Mesothelial cell of epicardium (in vitro differentiated cells): ENCODE measurements at regions not wholly inside any gene's neighbourhood (a gene's known extent, or its start where the extent isn't known, plus 50 kb on each side); places are given as distances from the start of the nearest gene placed in this dataset.

Experiments used
- DNase-seq, 2 experiments: peaks; one replicate each; pipeline ENCODE4 v3.0.0; 2021; ENCODE audit warnings: low spot score in 2 of 2; ENCODE audit not compliant: unreplicated experiment in 2 of 2
- H3K27ac Mint-ChIP-seq: 2 replicates; pipeline ENCODE4 v1.8.0; 2021; ENCODE audit warnings: mixed read lengths
- H3K27me3 Mint-ChIP-seq: 2 replicates; pipeline ENCODE4 v1.8.0; 2021; ENCODE audit warnings: low read depth, mixed read lengths
- H3K36me3 Mint-ChIP-seq: 2 replicates; pipeline ENCODE4 v1.8.0; 2021; ENCODE audit warnings: mixed read lengths
- H3K4me1 Mint-ChIP-seq: 2 replicates; pipeline ENCODE4 v1.8.0; 2021; ENCODE audit warnings: mixed read lengths
- H3K4me3 Mint-ChIP-seq: 2 replicates; pipeline ENCODE4 v1.8.0; 2021; ENCODE audit warnings: mild to moderate bottlenecking, moderate library complexity, mixed read lengths
- H3K9me3 Mint-ChIP-seq: 2 replicates; pipeline ENCODE4 v1.8.0; 2021; ENCODE audit warnings: mixed read lengths
- TF ChIP-seq, protein P1 (sequence below): fragments of 200-600 bp; sonication (generic); IDR thresholded peaks from one replicate; pipeline ENCODE4 v1.5.0; 2021; ENCODE audit warnings: antibody characterized with exemption; ENCODE audit not compliant: unreplicated experiment

DNA sequence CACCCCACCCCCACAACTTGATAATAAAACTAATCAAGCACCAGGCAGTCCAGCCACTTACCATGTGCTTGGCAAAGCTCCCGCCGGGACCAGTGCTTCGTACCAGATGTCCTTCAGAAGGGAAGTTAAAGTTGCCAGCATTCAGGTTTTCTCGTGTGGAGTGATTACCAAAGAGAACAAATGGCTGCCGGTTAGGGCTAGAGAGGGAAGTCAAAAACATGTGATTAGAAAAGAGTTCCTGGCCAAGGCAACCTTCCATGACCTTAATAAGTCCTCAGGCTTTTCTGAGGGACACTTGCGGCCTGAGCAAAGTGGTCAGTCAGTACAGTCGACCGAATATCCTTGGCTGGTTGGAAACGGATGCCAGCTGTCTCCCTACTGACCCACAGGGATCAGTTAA lies 67.0 kb downstream of the DNAAF9 start:
- no peaks in the 10 kb centered on the region for H3K4me1 Mint-ChIP-seq
- no peak overlapping the region for H3K4me3 Mint-ChIP-seq
- H3K36me3 Mint-ChIP-seq: peaks cover 44% of the 10 kb centered on the region
- peaks cover 4% of the 10 kb centered on the region for H3K9me3 Mint-ChIP-seq
- no peaks in the 10 kb centered on the region for H3K27me3 Mint-ChIP-seq
- no peak for DNase-seq
- no peak overlapping the region for H3K27ac Mint-ChIP-seq
- TF ChIP-seq, protein P1, sequence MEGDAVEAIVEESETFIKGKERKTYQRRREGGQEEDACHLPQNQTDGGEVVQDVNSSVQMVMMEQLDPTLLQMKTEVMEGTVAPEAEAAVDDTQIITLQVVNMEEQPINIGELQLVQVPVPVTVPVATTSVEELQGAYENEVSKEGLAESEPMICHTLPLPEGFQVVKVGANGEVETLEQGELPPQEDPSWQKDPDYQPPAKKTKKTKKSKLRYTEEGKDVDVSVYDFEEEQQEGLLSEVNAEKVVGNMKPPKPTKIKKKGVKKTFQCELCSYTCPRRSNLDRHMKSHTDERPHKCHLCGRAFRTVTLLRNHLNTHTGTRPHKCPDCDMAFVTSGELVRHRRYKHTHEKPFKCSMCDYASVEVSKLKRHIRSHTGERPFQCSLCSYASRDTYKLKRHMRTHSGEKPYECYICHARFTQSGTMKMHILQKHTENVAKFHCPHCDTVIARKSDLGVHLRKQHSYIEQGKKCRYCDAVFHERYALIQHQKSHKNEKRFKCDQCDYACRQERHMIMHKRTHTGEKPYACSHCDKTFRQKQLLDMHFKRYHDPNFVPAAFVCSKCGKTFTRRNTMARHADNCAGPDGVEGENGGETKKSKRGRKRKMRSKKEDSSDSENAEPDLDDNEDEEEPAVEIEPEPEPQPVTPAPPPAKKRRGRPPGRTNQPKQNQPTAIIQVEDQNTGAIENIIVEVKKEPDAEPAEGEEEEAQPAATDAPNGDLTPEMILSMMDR: no peak

DNA sequence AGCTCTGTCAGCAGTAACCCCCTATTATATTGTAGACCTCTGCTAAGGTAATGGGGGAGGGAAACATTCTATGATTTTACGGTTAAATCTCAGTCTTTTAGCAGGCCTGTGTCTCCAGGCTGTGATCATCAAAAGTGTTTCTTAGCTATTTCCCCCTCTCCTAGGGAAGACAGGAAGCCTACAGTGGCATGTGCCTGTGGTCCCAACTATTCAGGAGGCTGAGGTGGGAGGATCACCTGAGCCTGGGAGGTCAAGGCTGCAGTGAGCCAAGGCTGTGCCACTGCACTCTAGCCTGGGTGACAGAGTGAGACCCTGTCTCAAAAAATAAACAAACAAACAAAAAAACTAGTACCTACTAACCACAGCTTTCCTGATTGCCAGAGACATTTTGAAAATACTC lies 67.9 kb downstream of the DNAAF9 start:
- H3K36me3 Mint-ChIP-seq: peaks cover 48% of the 10 kb centered on the region
- H3K27ac Mint-ChIP-seq: no peak overlapping the region
- peaks cover 10% of the 10 kb centered on the region for H3K9me3 Mint-ChIP-seq
- no peaks in the 10 kb centered on the region for H3K27me3 Mint-ChIP-seq
- H3K4me1 Mint-ChIP-seq: no peaks in the 10 kb centered on the region
- DNase-seq: no peak
- TF ChIP-seq, protein P1: no peak
- no peak overlapping the region for H3K4me3 Mint-ChIP-seq

DNA sequence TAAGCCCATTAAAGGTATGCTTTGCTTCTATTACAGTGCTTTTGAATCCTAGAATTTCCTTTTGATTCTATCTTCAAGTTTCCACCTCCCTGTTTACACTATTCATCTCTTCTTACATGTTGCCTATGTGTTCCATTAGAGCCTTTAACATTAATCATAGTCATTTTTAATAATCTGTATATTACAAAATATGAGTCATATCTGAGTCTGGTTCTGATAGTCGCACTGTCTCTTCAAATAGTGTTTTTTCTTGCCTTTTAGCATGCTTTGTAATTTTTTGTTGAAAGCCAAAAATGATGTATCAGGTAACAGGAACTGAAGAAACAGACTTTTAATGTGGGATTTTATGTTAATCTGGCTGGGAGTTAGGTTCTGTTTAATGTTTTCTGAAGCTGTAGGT lies 68.4 kb downstream of the DNAAF9 start:
- Mint-ChIP-seq H3K4me3 (no peak overlapping the region), H3K27me3 (no peaks in the 10 kb centered on the region), H3K9me3 (peaks cover 13% of the 10 kb centered on the region), H3K36me3 (peaks cover 53% of the 10 kb centered on the region), H3K4me1 (no peaks in the 10 kb centered on the region), H3K27ac (peak overlapping the region; percentile 26)
- TF ChIP-seq, protein P1: no peak
- DNase-seq: no peak

DNA sequence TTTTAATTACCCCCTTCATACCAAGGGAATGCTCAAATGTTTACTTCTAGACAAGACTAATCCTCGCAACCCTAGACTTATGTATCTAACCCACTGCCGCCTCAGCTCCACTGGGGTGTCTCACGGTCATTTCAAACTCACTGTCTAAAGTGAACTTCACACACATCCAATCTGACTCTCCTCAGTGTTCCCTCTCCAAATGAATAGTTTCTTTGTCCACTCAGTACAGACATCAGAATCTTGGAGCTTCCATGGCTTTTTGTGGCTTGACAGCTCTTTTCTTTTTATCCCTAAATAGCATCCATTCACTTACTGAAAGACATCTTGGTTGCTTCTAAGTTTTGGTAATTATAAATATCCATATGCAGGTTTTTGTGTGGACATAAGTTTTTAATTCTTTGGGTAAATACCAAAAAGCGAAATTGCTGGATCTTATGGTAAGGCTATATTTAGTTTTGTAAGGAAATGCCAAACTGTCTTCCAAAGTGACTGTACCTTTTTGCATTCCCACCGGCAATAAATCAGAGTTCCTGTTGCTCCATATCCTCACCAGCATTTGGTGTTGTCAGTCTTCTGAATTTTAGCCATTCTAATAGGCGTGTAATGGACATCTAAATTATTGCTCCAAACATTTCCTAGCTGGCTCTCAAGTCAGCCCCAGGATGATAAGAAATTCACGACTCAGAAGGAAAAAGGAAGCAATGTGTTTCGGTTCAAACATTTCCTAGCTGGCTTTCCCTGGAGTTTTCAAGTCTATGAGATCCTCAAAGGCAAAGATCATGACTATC lies 73.1 kb downstream of the DNAAF9 start:
- no peak for DNase-seq
- Mint-ChIP-seq H3K9me3 (peaks cover 13% of the 10 kb centered on the region), H3K4me3 (no peak overlapping the region), H3K27me3 (no peaks in the 10 kb centered on the region), H3K27ac (no peak overlapping the region), H3K36me3 (peaks cover 53% of the 10 kb centered on the region), H3K4me1 (no peaks in the 10 kb centered on the region)
- TF ChIP-seq, protein P1: no peak

DNA sequence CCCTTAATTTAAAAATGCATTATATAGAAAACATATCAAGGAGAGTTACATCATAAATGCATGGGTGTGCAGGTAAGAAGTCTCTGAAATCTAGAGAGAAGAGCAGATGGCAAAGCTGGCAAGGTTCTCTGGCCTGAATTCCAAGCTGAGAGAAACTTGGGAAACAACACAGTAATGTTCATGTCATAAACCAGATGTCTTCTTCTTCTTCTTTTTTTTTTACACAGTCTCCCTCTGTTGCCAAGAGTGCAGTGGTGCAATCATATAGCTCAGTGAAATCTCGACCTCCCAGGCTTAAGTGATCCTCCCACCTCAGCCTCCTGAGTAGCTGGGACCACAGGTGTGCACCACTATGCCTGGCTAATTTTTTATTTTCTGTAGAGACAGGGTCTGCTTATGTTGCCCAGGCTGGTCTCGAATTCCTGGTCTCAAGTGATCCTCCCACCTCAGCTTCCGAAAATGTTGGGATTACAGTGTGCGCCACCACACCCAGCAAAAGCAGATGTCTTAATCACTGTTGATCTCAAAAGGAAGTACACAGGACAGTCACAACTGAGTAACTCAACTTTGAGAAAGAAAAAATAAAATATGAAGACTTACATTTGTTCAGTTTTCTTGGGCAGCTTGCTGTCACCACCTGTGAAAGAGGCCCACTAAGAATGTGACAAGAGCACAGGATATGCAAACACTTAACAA lies 77.3 kb downstream of the DNAAF9 start:
- Mint-ChIP-seq H3K4me3 (no peak overlapping the region), H3K27ac (no peak overlapping the region), H3K27me3 (no peaks in the 10 kb centered on the region), H3K4me1 (no peaks in the 10 kb centered on the region), H3K9me3 (peaks cover 9% of the 10 kb centered on the region), H3K36me3 (peaks cover 31% of the 10 kb centered on the region)
- DNase-seq: no peak
- TF ChIP-seq, protein P1: no peak
